ENCODE measurements at regions not wholly inside any gene's neighbourhood (a gene's known extent, or its start where the extent isn't known, plus 50 kb on each side); places are given as distances from the start of the nearest gene placed in this dataset.
A peak's percentile ranks its signal among the peaks of the same experiment; 100 is the strongest.

- peak; percentile 20 to 87 for DNase-seq (ENCODE audit: low read depth in 2 of 2)
Measured at GRCh38 chr5:57816108-57816507, 333.5 kb upstream of the ACTBL2 start.

GRCh38 chr5:57805732-57806131 is 323.1 kb upstream of the ACTBL2 start:
- DNase-seq (ENCODE audit: low read depth in 2 of 2): no peak

GRCh38 chr5:57805170-57805569 is 322.6 kb upstream of the ACTBL2 start:
- no peak for DNase-seq (ENCODE audit: low read depth in 2 of 2)

GRCh38 chr5:57804505-57804904 is 321.9 kb upstream of the ACTBL2 start:
- DNase-seq (ENCODE audit: low read depth in 2 of 2): no peak

GRCh38 chr5:57804007-57804444 is 321.4 kb upstream of the ACTBL2 start:
- DNase-seq (ENCODE audit: low read depth in 2 of 2): no peak

GRCh38 chr5:57802131-57802530 is 319.5 kb upstream of the ACTBL2 start:
- DNase-seq (ENCODE audit: low read depth in 2 of 2): no peak

GRCh38 chr5:57795203-57795602 is 312.6 kb upstream of the ACTBL2 start:
- no peak for DNase-seq (ENCODE audit: low read depth in 2 of 2)

GRCh38 chr5:57791875-57792274 is 309.3 kb upstream of the ACTBL2 start:
- DNase-seq (ENCODE audit: low read depth in 2 of 2): no peak

- DNase-seq (ENCODE audit: low read depth in 2 of 2): no peak
Measured at GRCh38 chr5:57785946-57786345, 303.3 kb upstream of the ACTBL2 start.

GRCh38 chr5:57784121-57784520 is 301.5 kb upstream of the ACTBL2 start:
- DNase-seq (ENCODE audit: low read depth in 2 of 2): no peak

- DNase-seq (ENCODE audit: low read depth in 2 of 2): no peak
Measured at GRCh38 chr5:57783693-57784092, 301.1 kb upstream of the ACTBL2 start.

- no peak for DNase-seq (ENCODE audit: low read depth in 2 of 2)
Measured at GRCh38 chr5:57780961-57781325, 298.3 kb upstream of the ACTBL2 start.

- peak in 1 of 2 donors; percentile 89 for DNase-seq (ENCODE audit: low read depth in 2 of 2)
Measured at GRCh38 chr5:57780306-57780960, 297.8 kb upstream of the ACTBL2 start.

GRCh38 chr5:57779383-57780223 is 297.0 kb upstream of the ACTBL2 start:
- DNase-seq (ENCODE audit: low read depth in 2 of 2): peak; percentile 67 to 86

- DNase-seq (ENCODE audit: low read depth in 2 of 2): peak in 1 of 2 donors; percentile 70
Measured at GRCh38 chr5:57778501-57779091, 296.0 kb upstream of the ACTBL2 start.

GRCh38 chr5:57777174-57777581 is 294.6 kb upstream of the ACTBL2 start:
- DNase-seq (ENCODE audit: low read depth in 2 of 2): no peak

GRCh38 chr5:57776035-57776434 is 293.4 kb upstream of the ACTBL2 start:
- DNase-seq (ENCODE audit: low read depth in 2 of 2): no peak

GRCh38 chr5:57774439-57774838 is 291.8 kb upstream of the ACTBL2 start:
- DNase-seq (ENCODE audit: low read depth in 2 of 2): no peak

- DNase-seq (ENCODE audit: low read depth in 2 of 2): no peak
Measured at GRCh38 chr5:57772512-57772911, 289.9 kb upstream of the ACTBL2 start.

- DNase-seq (ENCODE audit: low read depth in 2 of 2): no peak
Measured at GRCh38 chr5:57770039-57770438, 287.4 kb upstream of the ACTBL2 start.

- DNase-seq (ENCODE audit: low read depth in 2 of 2): no peak
Measured at GRCh38 chr5:57768745-57769144, 286.1 kb upstream of the ACTBL2 start.

- DNase-seq (ENCODE audit: low read depth in 2 of 2): no peak
Measured at GRCh38 chr5:57764479-57765089, 282.0 kb upstream of the ACTBL2 start.
